ENCODE measurements at regions not wholly inside any gene's neighbourhood (a gene's known extent, or its start where the extent isn't known, plus 50 kb on each side); places are given as distances from the start of the nearest gene placed in this dataset.

DNA sequence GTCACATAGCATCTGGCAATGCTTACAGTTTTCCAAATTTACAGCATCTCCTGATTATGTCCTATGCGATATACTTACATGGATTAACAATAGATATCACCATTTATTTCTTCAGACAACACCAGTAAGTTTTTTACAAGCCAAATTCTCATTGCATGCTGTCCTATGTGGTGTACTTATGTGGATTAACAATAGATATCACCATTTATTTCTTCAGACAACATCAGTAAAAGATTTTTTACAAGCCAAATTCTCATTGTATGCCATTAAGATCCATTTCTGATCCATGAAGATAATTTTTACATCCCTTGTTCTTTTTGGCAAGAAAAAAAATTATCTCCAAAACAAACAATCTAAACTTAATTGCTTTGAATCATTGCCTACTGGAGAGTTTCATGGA is 340.9 kb downstream of the KCNN2 start:
- TF ChIP-seq EZH2 (IDR thresholded peaks at IDR 0.05; ENCODE audit: low read length, missing control alignments) = no peak
- TF ChIP-seq, protein P1, sequence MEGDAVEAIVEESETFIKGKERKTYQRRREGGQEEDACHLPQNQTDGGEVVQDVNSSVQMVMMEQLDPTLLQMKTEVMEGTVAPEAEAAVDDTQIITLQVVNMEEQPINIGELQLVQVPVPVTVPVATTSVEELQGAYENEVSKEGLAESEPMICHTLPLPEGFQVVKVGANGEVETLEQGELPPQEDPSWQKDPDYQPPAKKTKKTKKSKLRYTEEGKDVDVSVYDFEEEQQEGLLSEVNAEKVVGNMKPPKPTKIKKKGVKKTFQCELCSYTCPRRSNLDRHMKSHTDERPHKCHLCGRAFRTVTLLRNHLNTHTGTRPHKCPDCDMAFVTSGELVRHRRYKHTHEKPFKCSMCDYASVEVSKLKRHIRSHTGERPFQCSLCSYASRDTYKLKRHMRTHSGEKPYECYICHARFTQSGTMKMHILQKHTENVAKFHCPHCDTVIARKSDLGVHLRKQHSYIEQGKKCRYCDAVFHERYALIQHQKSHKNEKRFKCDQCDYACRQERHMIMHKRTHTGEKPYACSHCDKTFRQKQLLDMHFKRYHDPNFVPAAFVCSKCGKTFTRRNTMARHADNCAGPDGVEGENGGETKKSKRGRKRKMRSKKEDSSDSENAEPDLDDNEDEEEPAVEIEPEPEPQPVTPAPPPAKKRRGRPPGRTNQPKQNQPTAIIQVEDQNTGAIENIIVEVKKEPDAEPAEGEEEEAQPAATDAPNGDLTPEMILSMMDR (conservative IDR thresholded peaks at IDR 0.05 in 1 of 2, IDR thresholded peaks at IDR 0.05 in 1 of 2; ENCODE audit: low read depth in 1 of 2, low read length in 2 of 2) = no peak

Data from fibroblast of lung (primary cell).